Loucy (cell line): ENCODE measurements at regions not wholly inside any gene's neighbourhood (a gene's known extent, or its start where the extent isn't known, plus 50 kb on each side); places are given as distances from the start of the nearest gene placed in this dataset.

Experiments used
- CTCF ChIP-seq: fragments of 200-600 bp; sonication (generic); conservative IDR thresholded peaks from 2 replicates; pipeline ENCODE4 v1.5.1; 2014; ENCODE audit warnings: mild to moderate bottlenecking, antibody characterized with exemption, low read length
- EZH2phosphoT487 ChIP-seq: fragments of 200-600 bp; IDR thresholded peaks from 2 replicates; pipeline ENCODE4 v1.6.1; 2018; ENCODE audit warnings: antibody characterized with exemption, mild to moderate bottlenecking, moderate library complexity, borderline replicate concordance

DNA sequence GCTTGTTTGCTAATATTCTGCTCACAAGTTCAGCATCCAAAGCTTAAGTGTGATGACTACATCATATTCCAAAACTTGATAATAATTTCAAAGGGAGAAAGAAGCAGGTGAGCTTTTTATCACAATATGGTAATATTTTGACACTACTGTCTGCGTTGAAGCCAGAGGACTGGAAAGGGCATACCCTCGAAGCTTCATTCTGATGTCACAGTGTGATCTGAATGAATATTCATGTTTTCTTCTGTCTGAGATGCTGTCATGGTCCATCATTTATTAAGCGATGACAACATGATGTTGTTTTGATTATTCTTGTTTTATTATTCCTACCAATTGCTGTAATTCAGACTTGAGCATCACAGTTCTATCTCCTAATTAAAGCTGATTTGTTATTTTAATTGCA lies 625.4 kb downstream of the ZPLD1 start:
- TF ChIP-seq CTCF: no peak
- TF ChIP-seq EZH2phosphoT487: no peak
